ENCODE measurements at regions not wholly inside any gene's neighbourhood (a gene's known extent, or its start where the extent isn't known, plus 50 kb on each side); places are given as distances from the start of the nearest gene placed in this dataset.

GRCh38 chr9:134218230-134218629 lies 53.9 kb upstream of the RNU6ATAC start:
- TF ChIP-seq POLR2AphosphoS5 (IDR thresholded peaks at IDR 0.05; ENCODE audit: low read depth) (no peak), REST (IDR thresholded peaks at IDR 0.05; ENCODE audit: insufficient replicate concordance, low read depth) (peak; percentile 27)
- H3K4me3 ChIP-seq (replicated peaks; ENCODE audit: insufficient read depth, low read length) = no peak overlapping the region
- no peak for DNase-seq (ENCODE audit: low read depth in 1 of 2, low spot score in 1 of 2)
- H3K27ac ChIP-seq (replicated peaks) = no peak overlapping the region; the same call in 1 of the 2 replicates
- no peaks in the 10 kb centered on the region for H3K27me3 ChIP-seq (ENCODE audit: insufficient read depth, poor library complexity, severe bottlenecking)

GRCh38 chr9:134219646-134220060 lies 55.3 kb upstream of the RNU6ATAC start:
- Histone ChIP-seq H3K27me3 (ENCODE audit: insufficient read depth, poor library complexity, severe bottlenecking) (no peaks in the 10 kb centered on the region), H3K27ac (replicated peaks) (no peak overlapping the region), H3K4me3 (replicated peaks; ENCODE audit: insufficient read depth, low read length) (no peak overlapping the region)
- no peak for DNase-seq (ENCODE audit: low read depth in 1 of 2, low spot score in 1 of 2)
- TF ChIP-seq SPI1 (IDR thresholded peaks at IDR 0.05; ENCODE audit: borderline replicate concordance, low read depth) (no peak), POLR2AphosphoS5 (IDR thresholded peaks at IDR 0.05; ENCODE audit: low read depth) (no peak), CTCF (IDR thresholded peaks at IDR 0.05; ENCODE audit: insufficient read depth, low read length) (no peak), REST (IDR thresholded peaks at IDR 0.05; ENCODE audit: insufficient replicate concordance, low read depth) (no peak)

- Histone ChIP-seq H3K27ac (replicated peaks) (no peak overlapping the region), H3K27me3 (ENCODE audit: insufficient read depth, poor library complexity, severe bottlenecking) (no peaks in the 10 kb centered on the region), H3K4me3 (replicated peaks; ENCODE audit: insufficient read depth, low read length) (no peak overlapping the region)
- no peak for TF ChIP-seq POLR2AphosphoS5 (IDR thresholded peaks at IDR 0.05; ENCODE audit: low read depth)
- no peak for TF ChIP-seq SPI1 (IDR thresholded peaks at IDR 0.05; ENCODE audit: borderline replicate concordance, low read depth)
- TF ChIP-seq CTCF (IDR thresholded peaks at IDR 0.05; ENCODE audit: insufficient read depth, low read length) = no peak
- no peak for TF ChIP-seq GABPA (IDR thresholded peaks at IDR 0.05; ENCODE audit: low read depth)
- DNase-seq (ENCODE audit: low read depth in 1 of 2, low spot score in 1 of 2) = no peak
Measured at GRCh38 chr9:134220311-134220710, 55.9 kb upstream of the RNU6ATAC start.

GRCh38 chr9:134221273-134222017 lies 57.1 kb upstream of the RNU6ATAC start:
- no peak for DNase-seq (ENCODE audit: low read depth in 1 of 2, low spot score in 1 of 2)
- H3K27ac ChIP-seq (replicated peaks) = no peak overlapping the region
- no peaks in the 10 kb centered on the region for H3K27me3 ChIP-seq (ENCODE audit: insufficient read depth, poor library complexity, severe bottlenecking)
- H3K4me3 ChIP-seq (replicated peaks; ENCODE audit: insufficient read depth, low read length) = no peak overlapping the region
- TF ChIP-seq REST (IDR thresholded peaks at IDR 0.05; ENCODE audit: insufficient replicate concordance, low read depth) = no peak
- no peak for TF ChIP-seq POLR2AphosphoS5 (IDR thresholded peaks at IDR 0.05; ENCODE audit: low read depth)
- TF ChIP-seq CTCF (IDR thresholded peaks at IDR 0.05; ENCODE audit: insufficient read depth, low read length) = no peak

Data from HL-60 (cell line).